ENCODE measurements at regions not wholly inside any gene's neighbourhood (a gene's known extent, or its start where the extent isn't known, plus 50 kb on each side); places are given as distances from the start of the nearest gene placed in this dataset.
"Not testable (repeated sequence)": the region's sequence is repeated elsewhere in the genome, so short reads cannot be mapped to it uniquely, and the experiment has no call there.

GRCh38 chr10:30134171-30134945, 75.0 kb upstream of the JCAD start:
- Histone ChIP-seq H3K27ac (no peak overlapping the region), H3K27me3 (no peaks in the 10 kb centered on the region), H3K4me3 (no peak overlapping the region), H3K9me3 (no peaks in the 10 kb centered on the region), H3K4me1 (no peaks in the 10 kb centered on the region), H3K36me3 (no peaks in the 10 kb centered on the region)
- DNase-seq (no peak), ATAC-seq (no peak)
- no peak for TF ChIP-seq CTCF (IDR thresholded peaks at IDR 0.05)
- intact Hi-C loops (cut with DNase I) = no loop called here

- Histone ChIP-seq H3K4me1 (no peaks in the 10 kb centered on the region), H3K27me3 (no peaks in the 10 kb centered on the region), H3K9me3 (no peaks in the 10 kb centered on the region), H3K27ac (no peak overlapping the region), H3K4me3 (no peak overlapping the region), H3K36me3 (no peaks in the 10 kb centered on the region)
- ATAC-seq (no peak), DNase-seq (no peak)
- intact Hi-C loops (cut with DNase I) = no loop called here
- no peak for TF ChIP-seq CTCF (IDR thresholded peaks at IDR 0.05)
Observed at GRCh38 chr10:30133198-30133597, 73.8 kb upstream of the JCAD start.

- H3K27ac ChIP-seq; H3K9me3 ChIP-seq; H3K27me3 ChIP-seq; H3K4me1 ChIP-seq; H3K4me3 ChIP-seq; DNase-seq; intact Hi-C loops (cut with DNase I); ATAC-seq; H3K36me3 ChIP-seq: not testable (repeated sequence)
Observed at GRCh38 chr10:30131369-30131768, 72.0 kb upstream of the JCAD start.

GRCh38 chr10:30129326-30129725, 69.9 kb upstream of the JCAD start:
- H3K36me3 ChIP-seq; intact Hi-C loops (cut with DNase I); H3K9me3 ChIP-seq; H3K4me3 ChIP-seq; H3K4me1 ChIP-seq; H3K27ac ChIP-seq; DNase-seq; H3K27me3 ChIP-seq: not testable (repeated sequence)
- ATAC-seq = peak; percentile 44

- H3K27ac ChIP-seq = peak overlapping the region in 1 of 2 donors; percentile 33
- ATAC-seq (no peak), DNase-seq (peak in 1 of 4 donors; percentile 37)
- TF ChIP-seq CTCF (IDR thresholded peaks at IDR 0.05) = no peak
- no peaks in the 10 kb centered on the region for H3K4me1 ChIP-seq
- H3K27me3 ChIP-seq = no peaks in the 10 kb centered on the region
- H3K36me3 ChIP-seq = no peaks in the 10 kb centered on the region
- no peaks in the 10 kb centered on the region for H3K9me3 ChIP-seq
- intact Hi-C loops (cut with DNase I) = no loop called here
- H3K4me3 ChIP-seq = no peak overlapping the region
Observed at GRCh38 chr10:30127120-30127541, 67.7 kb upstream of the JCAD start.

- DNase-seq (no peak), ATAC-seq (no peak)
- intact Hi-C loops (cut with DNase I) = no loop called here
- no peaks in the 10 kb centered on the region for H3K36me3 ChIP-seq
- H3K27me3 ChIP-seq = no peaks in the 10 kb centered on the region
- H3K4me1 ChIP-seq = no peaks in the 10 kb centered on the region
- TF ChIP-seq CTCF (IDR thresholded peaks at IDR 0.05) = no peak
- H3K27ac ChIP-seq = no peak overlapping the region
- no peak overlapping the region for H3K4me3 ChIP-seq
- no peaks in the 10 kb centered on the region for H3K9me3 ChIP-seq
Observed at GRCh38 chr10:30125496-30125895, 66.1 kb upstream of the JCAD start.
